Tibial nerve (tissue), 3 donors: ENCODE measurements at regions not wholly inside any gene's neighbourhood (a gene's known extent, or its start where the extent isn't known, plus 50 kb on each side); places are given as distances from the start of the nearest gene placed in this dataset.

Experiments used
- CTCF ChIP-seq, 5 experiments: fragments of 200-600 bp in 3 of 5; fragments of 450-650 bp in 2 of 5; sonication (generic) in 3 of 5; IDR thresholded peaks; one replicate each; pipeline ENCODE4 v1.5.1; 2016 to 2019; ENCODE audit warnings: antibody characterized with exemption in 5 of 5, mild to moderate bottlenecking in 3 of 5, moderate library complexity in 2 of 5
- POLR2A ChIP-seq, 2 donors: fragments of 450-650 bp; IDR thresholded peaks; one replicate each; pipeline ENCODE4 v1.6.1; 2017; ENCODE audit warnings: antibody characterized with exemption in 2 of 2, mild to moderate bottlenecking in 2 of 2, moderate library complexity in 2 of 2

GRCh38 chr18:27769152-27769551, 407.8 kb downstream of the CDH2 start:
- TF ChIP-seq CTCF (IDR thresholded peaks at IDR 0.05) (no peak), POLR2A (IDR thresholded peaks at IDR 0.05) (no peak)
